ENCODE measurements at regions not wholly inside any gene's neighbourhood (a gene's known extent, or its start where the extent isn't known, plus 50 kb on each side); places are given as distances from the start of the nearest gene placed in this dataset.
"Not testable (repeated sequence)": the region's sequence is repeated elsewhere in the genome, so short reads cannot be mapped to it uniquely, and the experiment has no call there.

- Histone ChIP-seq H4K20me1 (ENCODE audit: control insufficient read depth, extremely low read depth, insufficient read depth, low read length) (no peaks in the 10 kb centered on the region), H3K27ac (ENCODE audit: insufficient read depth, low read length) (no peak overlapping the region), H3K9ac (ENCODE audit: insufficient read depth, low read length) (no peak overlapping the region), H3K9me3 (ENCODE audit: control insufficient read depth, insufficient read depth, low read depth, low read length) (no peaks in the 10 kb centered on the region), H3K4me2 (ENCODE audit: extremely low read depth, insufficient read depth, low read length) (no peak overlapping the region), H3K4me3 (replicated peaks in 1 of 4; ENCODE audit: control extremely low read depth in 1 of 4, insufficient read depth in 1 of 4, low read depth in 3 of 4, low read length in 4 of 4) (no peak overlapping the region), H3K36me3 (ENCODE audit: control insufficient read depth, insufficient read depth, low read length) (no peaks in the 10 kb centered on the region), H3K27me3 (ENCODE audit: control insufficient read depth, insufficient read depth, low read length) (no peaks in the 10 kb centered on the region), H2AFZ (ENCODE audit: low read length) (no peak overlapping the region), H3K79me2 (ENCODE audit: control insufficient read depth, insufficient read depth, low read length) (no peaks in the 10 kb centered on the region), H3K4me1 (ENCODE audit: control insufficient read depth, extremely low read depth, insufficient read depth, low read length) (no peaks in the 10 kb centered on the region)
- DNase-seq (ENCODE audit: low read depth in 2 of 2): peak in 1 of 2 donors; percentile 9
- TF ChIP-seq EZH2 (IDR thresholded peaks at IDR 0.05; ENCODE audit: low read length, missing control alignments) (no peak), CTCF (conservative IDR thresholded peaks at IDR 0.05 in 1 of 2, IDR thresholded peaks at IDR 0.05 in 1 of 2; ENCODE audit: low read depth in 1 of 2, low read length in 2 of 2) (no peak)
Observed at GRCh38 chr4:131609039-131609438, 1540.1 kb upstream of the PCDH10 start.

- H3K9me3 ChIP-seq (ENCODE audit: control insufficient read depth, insufficient read depth, low read depth, low read length); H3K79me2 ChIP-seq (ENCODE audit: control insufficient read depth, insufficient read depth, low read length); H2AFZ ChIP-seq (ENCODE audit: low read length); H3K4me1 ChIP-seq (ENCODE audit: control insufficient read depth, extremely low read depth, insufficient read depth, low read length); H3K36me3 ChIP-seq (ENCODE audit: control insufficient read depth, insufficient read depth, low read length); H3K9ac ChIP-seq (ENCODE audit: insufficient read depth, low read length); H3K4me2 ChIP-seq (ENCODE audit: extremely low read depth, insufficient read depth, low read length); H3K4me3 ChIP-seq (replicated peaks in 1 of 4; ENCODE audit: control extremely low read depth in 1 of 4, insufficient read depth in 1 of 4, low read depth in 3 of 4, low read length in 4 of 4); H3K27ac ChIP-seq (ENCODE audit: insufficient read depth, low read length); H3K27me3 ChIP-seq (ENCODE audit: control insufficient read depth, insufficient read depth, low read length); H4K20me1 ChIP-seq (ENCODE audit: control insufficient read depth, extremely low read depth, insufficient read depth, low read length): not testable (repeated sequence)
- DNase-seq (ENCODE audit: low read depth in 2 of 2): peak; percentile 55 to 73
Observed at GRCh38 chr4:131610517-131610916, 1538.6 kb upstream of the PCDH10 start.

- no peaks in the 10 kb centered on the region for H3K36me3 ChIP-seq (ENCODE audit: control insufficient read depth, insufficient read depth, low read length)
- H3K9me3 ChIP-seq (ENCODE audit: control insufficient read depth, insufficient read depth, low read depth, low read length): no peaks in the 10 kb centered on the region
- H3K9ac ChIP-seq (ENCODE audit: insufficient read depth, low read length): no peak overlapping the region
- H3K4me1 ChIP-seq (ENCODE audit: control insufficient read depth, extremely low read depth, insufficient read depth, low read length): no peaks in the 10 kb centered on the region
- no peak overlapping the region for H2AFZ ChIP-seq (ENCODE audit: low read length)
- H3K4me3 ChIP-seq (replicated peaks in 1 of 4; ENCODE audit: control extremely low read depth in 1 of 4, insufficient read depth in 1 of 4, low read depth in 3 of 4, low read length in 4 of 4): no peak overlapping the region
- H3K27ac ChIP-seq (ENCODE audit: insufficient read depth, low read length): no peak overlapping the region
- DNase-seq (ENCODE audit: low read depth in 2 of 2): peak in 1 of 2 donors; percentile 20
- no peaks in the 10 kb centered on the region for H4K20me1 ChIP-seq (ENCODE audit: control insufficient read depth, extremely low read depth, insufficient read depth, low read length)
- H3K27me3 ChIP-seq (ENCODE audit: control insufficient read depth, insufficient read depth, low read length): no peaks in the 10 kb centered on the region
- H3K4me2 ChIP-seq (ENCODE audit: extremely low read depth, insufficient read depth, low read length): no peak overlapping the region
- TF ChIP-seq CTCF (conservative IDR thresholded peaks at IDR 0.05 in 1 of 2, IDR thresholded peaks at IDR 0.05 in 1 of 2; ENCODE audit: low read depth in 1 of 2, low read length in 2 of 2) (no peak), EZH2 (IDR thresholded peaks at IDR 0.05; ENCODE audit: low read length, missing control alignments) (no peak)
- H3K79me2 ChIP-seq (ENCODE audit: control insufficient read depth, insufficient read depth, low read length): no peaks in the 10 kb centered on the region
Observed at GRCh38 chr4:131613086-131613823, 1535.8 kb upstream of the PCDH10 start.

Data from fibroblast of lung (primary cell).